ENCODE measurements at regions not wholly inside any gene's neighbourhood (a gene's known extent, or its start where the extent isn't known, plus 50 kb on each side); places are given as distances from the start of the nearest gene placed in this dataset.

DNA sequence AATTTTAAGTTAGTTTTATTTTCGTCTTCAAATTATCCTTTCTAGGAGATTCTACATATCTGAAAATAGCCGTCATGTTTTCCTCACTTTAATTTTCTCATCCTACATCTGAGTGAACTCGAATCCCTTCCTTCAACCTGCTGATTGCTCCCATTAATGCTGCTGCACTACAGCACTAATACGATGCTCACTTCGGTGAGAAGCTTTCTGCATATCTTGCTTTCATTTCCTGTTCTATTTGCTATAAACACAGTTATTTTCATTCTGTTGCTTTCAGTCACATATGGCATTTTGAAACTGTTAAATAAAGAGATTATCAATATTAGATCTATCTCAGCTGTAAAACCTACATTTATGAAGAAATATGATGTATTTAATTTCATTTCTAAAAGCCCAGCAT lies 749.2 kb downstream of the EFNA5 start:
- TF ChIP-seq, protein P1, sequence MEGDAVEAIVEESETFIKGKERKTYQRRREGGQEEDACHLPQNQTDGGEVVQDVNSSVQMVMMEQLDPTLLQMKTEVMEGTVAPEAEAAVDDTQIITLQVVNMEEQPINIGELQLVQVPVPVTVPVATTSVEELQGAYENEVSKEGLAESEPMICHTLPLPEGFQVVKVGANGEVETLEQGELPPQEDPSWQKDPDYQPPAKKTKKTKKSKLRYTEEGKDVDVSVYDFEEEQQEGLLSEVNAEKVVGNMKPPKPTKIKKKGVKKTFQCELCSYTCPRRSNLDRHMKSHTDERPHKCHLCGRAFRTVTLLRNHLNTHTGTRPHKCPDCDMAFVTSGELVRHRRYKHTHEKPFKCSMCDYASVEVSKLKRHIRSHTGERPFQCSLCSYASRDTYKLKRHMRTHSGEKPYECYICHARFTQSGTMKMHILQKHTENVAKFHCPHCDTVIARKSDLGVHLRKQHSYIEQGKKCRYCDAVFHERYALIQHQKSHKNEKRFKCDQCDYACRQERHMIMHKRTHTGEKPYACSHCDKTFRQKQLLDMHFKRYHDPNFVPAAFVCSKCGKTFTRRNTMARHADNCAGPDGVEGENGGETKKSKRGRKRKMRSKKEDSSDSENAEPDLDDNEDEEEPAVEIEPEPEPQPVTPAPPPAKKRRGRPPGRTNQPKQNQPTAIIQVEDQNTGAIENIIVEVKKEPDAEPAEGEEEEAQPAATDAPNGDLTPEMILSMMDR (conservative IDR thresholded peaks at IDR 0.05; ENCODE audit: low read depth, low read length), result no peak
- TF ChIP-seq EZH2 (IDR thresholded peaks at IDR 0.05; ENCODE audit: borderline replicate concordance, low read depth, low read length, poor library complexity, severe bottlenecking), result no peak

Data from A673 (cell line).